ENCODE measurements at regions not wholly inside any gene's neighbourhood (a gene's known extent, or its start where the extent isn't known, plus 50 kb on each side); places are given as distances from the start of the nearest gene placed in this dataset.

- ATAC-seq, result no peak
- no peak for DNase-seq (ENCODE audit: low read depth, low spot score)
- no TSS peak for BruUV-seq (replicated peaks)
- Histone ChIP-seq H3K27me3 (replicated peaks in 1 of 2; ENCODE audit: control insufficient read depth in 2 of 2, insufficient read depth in 2 of 2, low read length in 1 of 2) (no peaks in the 10 kb centered on the region), H3K9me3 (replicated peaks; ENCODE audit: control insufficient read depth, insufficient read depth, low read length) (no peaks in the 10 kb centered on the region), H3K36me3 (ENCODE audit: control insufficient read depth in 2 of 2, insufficient read depth in 2 of 2, low read length in 1 of 2) (no peaks in the 10 kb centered on the region), H4K20me1 (ENCODE audit: control insufficient read depth, insufficient read depth) (no peaks in the 10 kb centered on the region), H3K9ac (ENCODE audit: control insufficient read depth, insufficient read depth, low read length) (no peak overlapping the region), H3K4me1 (ENCODE audit: control insufficient read depth, insufficient read depth, low read length) (no peaks in the 10 kb centered on the region), H2AFZ (ENCODE audit: control insufficient read depth, low read depth, low read length) (no peak overlapping the region), H3K79me2 (ENCODE audit: control insufficient read depth, insufficient read depth, low read length) (no peaks in the 10 kb centered on the region), H3K27ac (ENCODE audit: control insufficient read depth, insufficient read depth) (no peak overlapping the region), H3K4me3 (no peak overlapping the region), H3K4me2 (ENCODE audit: control insufficient read depth, insufficient read depth) (no peak overlapping the region)
- FAIRE-seq, result no peak
- TF ChIP-seq BCL3 (IDR thresholded peaks at IDR 0.05; ENCODE audit: borderline replicate concordance, insufficient read depth, low read depth, low read length, poor library complexity, severe bottlenecking) (no peak), MTA3 (IDR thresholded peaks at IDR 0.05; ENCODE audit: borderline replicate concordance, low read length) (no peak), POLR2AphosphoS5 (IDR thresholded peaks at IDR 0.05; ENCODE audit: low read length) (no peak)
- 8% methylated on average over 3 of the region's 3 CpGs for WGBS (ENCODE audit: insufficient coverage, insufficient replicate concordance, low lambda C conversion rate, missing lambda C conversion rate)
- CTCF ChIA-PET, result no interaction called here
- RAD21 ChIA-PET (ENCODE audit: unreplicated experiment), result no interaction called here
- POLR2A ChIA-PET, result no interaction called here
- SMC1A ChIA-PET (ENCODE audit: uncharacterized antibody, unreplicated experiment), result no interaction called here
- in situ Hi-C loops (cut with MboI), result no loop called here
- intact Hi-C loops (cut with micrococcal nuclease; ENCODE audit: unreplicated experiment), result no loop called here
Measured at GRCh38 chr1:218108034-218108433, 177.1 kb upstream of the RRP15 start.

- POLR2A ChIA-PET, result no interaction called here
- in situ Hi-C loops (cut with MboI) (no loop called here), intact Hi-C loops (cut with micrococcal nuclease; ENCODE audit: unreplicated experiment) (no loop called here)
- CTCF ChIA-PET, result no interaction called here
- Histone ChIP-seq H2AFZ (ENCODE audit: control insufficient read depth, low read depth, low read length) (no peak overlapping the region), H3K27me3 (replicated peaks in 1 of 2; ENCODE audit: control insufficient read depth in 2 of 2, insufficient read depth in 2 of 2, low read length in 1 of 2) (no peaks in the 10 kb centered on the region), H3K9me3 (replicated peaks; ENCODE audit: control insufficient read depth, insufficient read depth, low read length) (no peaks in the 10 kb centered on the region), H3K9ac (ENCODE audit: control insufficient read depth, insufficient read depth, low read length) (no peak overlapping the region), H3K4me2 (ENCODE audit: control insufficient read depth, insufficient read depth) (no peak overlapping the region), H3K27ac (ENCODE audit: control insufficient read depth, insufficient read depth) (no peak overlapping the region), H3K4me1 (ENCODE audit: control insufficient read depth, insufficient read depth, low read length) (no peaks in the 10 kb centered on the region), H3K4me3 (no peak overlapping the region), H3K36me3 (ENCODE audit: control insufficient read depth in 2 of 2, insufficient read depth in 2 of 2, low read length in 1 of 2) (no peaks in the 10 kb centered on the region), H3K79me2 (ENCODE audit: control insufficient read depth, insufficient read depth, low read length) (no peaks in the 10 kb centered on the region), H4K20me1 (ENCODE audit: control insufficient read depth, insufficient read depth) (no peaks in the 10 kb centered on the region)
- SMC1A ChIA-PET (ENCODE audit: uncharacterized antibody, unreplicated experiment), result interaction anchor here (0.6 to 0.7 kb wide), 2 partner anchors 12 to 1970 kb away, joined by 3 read pairs; no protein-coding TSS in a partner anchor
- no TSS peak for BruUV-seq (replicated peaks)
- TF ChIP-seq HCFC1 (IDR thresholded peaks at IDR 0.05; ENCODE audit: low read length), result no peak
- TF ChIP-seq NBN (IDR thresholded peaks at IDR 0.05), result no peak
- TF ChIP-seq, protein P1, sequence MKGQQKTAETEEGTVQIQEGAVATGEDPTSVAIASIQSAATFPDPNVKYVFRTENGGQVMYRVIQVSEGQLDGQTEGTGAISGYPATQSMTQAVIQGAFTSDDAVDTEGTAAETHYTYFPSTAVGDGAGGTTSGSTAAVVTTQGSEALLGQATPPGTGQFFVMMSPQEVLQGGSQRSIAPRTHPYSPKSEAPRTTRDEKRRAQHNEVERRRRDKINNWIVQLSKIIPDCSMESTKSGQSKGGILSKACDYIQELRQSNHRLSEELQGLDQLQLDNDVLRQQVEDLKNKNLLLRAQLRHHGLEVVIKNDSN (IDR thresholded peaks at IDR 0.05; ENCODE audit: borderline replicate concordance, extremely low read length, insufficient read depth, low read depth, low read length), result no peak
- TF ChIP-seq, protein P2, sequence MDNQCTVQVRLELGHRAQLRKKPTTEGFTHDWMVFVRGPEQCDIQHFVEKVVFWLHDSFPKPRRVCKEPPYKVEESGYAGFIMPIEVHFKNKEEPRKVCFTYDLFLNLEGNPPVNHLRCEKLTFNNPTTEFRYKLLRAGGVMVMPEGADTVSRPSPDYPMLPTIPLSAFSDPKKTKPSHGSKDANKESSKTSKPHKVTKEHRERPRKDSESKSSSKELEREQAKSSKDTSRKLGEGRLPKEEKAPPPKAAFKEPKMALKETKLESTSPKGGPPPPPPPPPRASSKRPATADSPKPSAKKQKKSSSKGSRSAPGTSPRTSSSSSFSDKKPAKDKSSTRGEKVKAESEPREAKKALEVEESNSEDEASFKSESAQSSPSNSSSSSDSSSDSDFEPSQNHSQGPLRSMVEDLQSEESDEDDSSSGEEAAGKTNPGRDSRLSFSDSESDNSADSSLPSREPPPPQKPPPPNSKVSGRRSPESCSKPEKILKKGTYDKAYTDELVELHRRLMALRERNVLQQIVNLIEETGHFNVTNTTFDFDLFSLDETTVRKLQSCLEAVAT (IDR thresholded peaks at IDR 0.05), result no peak
- TF ChIP-seq RAD51 (IDR thresholded peaks at IDR 0.05), result no peak
- no peak for TF ChIP-seq KDM1A (IDR thresholded peaks at IDR 0.05; ENCODE audit: borderline replicate concordance)
- no peak for TF ChIP-seq BACH1 (IDR thresholded peaks at IDR 0.05; ENCODE audit: borderline replicate concordance)
- RAD21 ChIA-PET (ENCODE audit: unreplicated experiment), result no interaction called here
- DNase-seq (ENCODE audit: low read depth, low spot score) (no peak), ATAC-seq (no peak), FAIRE-seq (no peak)
- 0% methylated on average over 1 of the region's 1 CpG for WGBS (ENCODE audit: insufficient coverage, insufficient replicate concordance, low lambda C conversion rate, missing lambda C conversion rate)
Measured at GRCh38 chr1:218112862-218113261, 172.2 kb upstream of the RRP15 start.
